ENCODE measurements at regions not wholly inside any gene's neighbourhood (a gene's known extent, or its start where the extent isn't known, plus 50 kb on each side); places are given as distances from the start of the nearest gene placed in this dataset.

DNA sequence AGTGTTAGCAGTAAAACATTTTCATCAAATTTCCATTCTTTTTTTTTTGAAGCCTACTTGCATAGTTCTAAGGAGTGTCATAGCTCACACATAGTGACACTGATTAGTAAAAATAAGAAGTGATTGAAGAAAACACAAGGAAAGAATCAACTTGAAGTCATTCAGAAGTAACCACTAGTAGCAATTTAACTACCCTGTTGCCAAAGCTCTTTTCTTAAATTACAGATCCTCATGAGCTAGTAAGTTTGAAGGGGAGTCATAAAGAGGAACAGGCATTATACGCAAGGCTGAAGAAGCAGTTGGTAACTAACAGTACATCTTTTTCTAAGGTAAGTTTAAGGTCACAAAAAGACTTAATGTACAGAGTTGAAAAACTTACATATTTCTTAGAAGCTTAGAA is 332.2 kb downstream of the CHRM3 start:
- no peak overlapping the region for H3K27ac ChIP-seq (ENCODE audit: low read depth, low read length)
- H4K5ac ChIP-seq (ENCODE audit: insufficient read length, low read depth, low read length), result no peak overlapping the region
- H4K91ac ChIP-seq (replicated peaks; ENCODE audit: insufficient read length, low read length), result no peak overlapping the region
- no peaks in the 10 kb centered on the region for H4K20me1 ChIP-seq (replicated peaks in 1 of 2; ENCODE audit: control insufficient read depth in 1 of 2, insufficient read depth in 2 of 2, low read length in 2 of 2)
- ChIA-PET POLR2A (ENCODE audit: partially characterized antibody) (interaction anchor here (0.7 kb wide), 1 partner anchor 110 kb away, joined by 3 read pairs; no protein-coding TSS in a partner anchor), CTCF (ENCODE audit: partially characterized antibody) (interaction anchor here (0.7 to 1.6 kb wide), 4 partner anchors 10 to 101 kb away, joined by 3 to 4 read pairs (median 3); no protein-coding TSS in a partner anchor)
- H2AK5ac ChIP-seq (ENCODE audit: low read depth, low read length), result no peak overlapping the region
- H3K4me2 ChIP-seq (ENCODE audit: insufficient read depth in 1 of 2, low read depth in 2 of 2, low read length in 2 of 2), result no peak overlapping the region
- H3K18ac ChIP-seq (ENCODE audit: extremely low read depth, low read length), result no peak overlapping the region
- no peaks in the 10 kb centered on the region for H3K23me2 ChIP-seq (ENCODE audit: low read depth, low read length)
- H3K4me1 ChIP-seq (replicated peaks in 1 of 4; ENCODE audit: control insufficient read depth in 3 of 4, insufficient read depth in 4 of 4, low read length in 3 of 4), result no peaks in the 10 kb centered on the region
- H2BK12ac ChIP-seq (ENCODE audit: low read depth, low read length), result no peak overlapping the region
- H3K23ac ChIP-seq (ENCODE audit: insufficient read length), result no peak overlapping the region
- H3K9ac ChIP-seq (replicated peaks in 1 of 4; ENCODE audit: extremely low read depth in 1 of 4, low read depth in 3 of 4, low read length in 3 of 4), result no peak overlapping the region
- H3K56ac ChIP-seq (replicated peaks; ENCODE audit: insufficient read length, low read depth, low read length), result no peak overlapping the region
- H3K36me3 ChIP-seq (ENCODE audit: control insufficient read depth in 2 of 4, insufficient read depth in 4 of 4, low read length in 3 of 4), result no peaks in the 10 kb centered on the region
- no peak overlapping the region for H2AFZ ChIP-seq (ENCODE audit: low read length)
- no peak for TF ChIP-seq EP300 (IDR thresholded peaks at IDR 0.05; ENCODE audit: borderline replicate concordance in 1 of 2, low read depth in 2 of 2, low read length in 2 of 2)
- TF ChIP-seq ZNF274 (IDR thresholded peaks at IDR 0.05; ENCODE audit: borderline replicate concordance, extremely low read depth, low read length), result no peak
- no peak for TF ChIP-seq HDAC6 (IDR thresholded peaks at IDR 0.05; ENCODE audit: low read depth, low read length)
- TF ChIP-seq CBX5 (IDR thresholded peaks at IDR 0.05; ENCODE audit: low read depth, low read length), result no peak
- TF ChIP-seq CTBP2 (IDR thresholded peaks at IDR 0.05; ENCODE audit: borderline replicate concordance, insufficient read depth, insufficient read length, low read length), result no peak
- no peak for TF ChIP-seq CBX8 (IDR thresholded peaks at IDR 0.05; ENCODE audit: borderline replicate concordance, low read depth, low read length)
- no peaks in the 10 kb centered on the region for H3K79me1 ChIP-seq (ENCODE audit: low read depth, low read length)
- no peak overlapping the region for H2BK20ac ChIP-seq (ENCODE audit: low read length)
- FAIRE-seq (no peak), DNase-seq (ENCODE audit: low read depth in 1 of 2, low spot score in 2 of 2) (no peak)
- no peaks in the 10 kb centered on the region for H3K79me2 ChIP-seq (ENCODE audit: control insufficient read depth in 1 of 2, insufficient read depth in 2 of 2, low read length in 2 of 2)
- peaks cover 0 to 1% (median 0%) of the 10 kb centered on the region in 4 experiments; a peak in 1 of 7 replicates for H3K27me3 ChIP-seq (replicated peaks in 1 of 4; ENCODE audit: control insufficient read depth in 3 of 4, extremely low read depth in 1 of 4, insufficient read depth in 3 of 4, low read length in 3 of 4)
- H3K4me3 ChIP-seq (ENCODE audit: extremely low read depth in 1 of 4, insufficient read depth in 2 of 4, low read depth in 3 of 4, low read length in 4 of 4), result no peak overlapping the region
- 92% methylated on average over 1 of the region's 1 CpG; no CpG with 5 or more reads in 1 of the 2 experiments for WGBS, 2 experiments (ENCODE audit: extremely low coverage in 1 of 2, insufficient coverage in 1 of 2, insufficient read length in 1 of 2, insufficient replicate concordance in 2 of 2, low coverage in 1 of 2, low lambda C conversion rate in 2 of 2, missing lambda C conversion rate in 1 of 2)
- H4K8ac ChIP-seq (ENCODE audit: extremely low read depth, insufficient read depth, low read length), result no peak overlapping the region
- H3K14ac ChIP-seq (ENCODE audit: insufficient read length), result no peak overlapping the region
- H2BK120ac ChIP-seq (replicated peaks; ENCODE audit: low read depth, low read length), result no peak overlapping the region
- H2BK5ac ChIP-seq (ENCODE audit: low read depth, low read length), result no peak overlapping the region
- H2BK15ac ChIP-seq (ENCODE audit: low read length), result no peak overlapping the region
- no peaks in the 10 kb centered on the region for H3K9me3 ChIP-seq (ENCODE audit: insufficient read depth in 2 of 2, low read depth in 1 of 2, low read length in 1 of 2)
- no peak overlapping the region for H3K4ac ChIP-seq (replicated peaks; ENCODE audit: insufficient read length, low read depth, low read length)

All from H1 (cell line).